ENCODE measurements at regions not wholly inside any gene's neighbourhood (a gene's known extent, or its start where the extent isn't known, plus 50 kb on each side); places are given as distances from the start of the nearest gene placed in this dataset.

- H3K4me3 Mint-ChIP-seq, result no peak overlapping the region
- no peaks in the 10 kb centered on the region for H3K27me3 Mint-ChIP-seq
- ChIA-PET POLR2A (no interaction called here), CTCF (no interaction called here)
- no peak overlapping the region for H3K27ac Mint-ChIP-seq
- DNase-seq (no peak), ATAC-seq (ENCODE audit: poor library complexity) (no peak)
- no peaks in the 10 kb centered on the region for H3K36me3 ChIP-seq (ENCODE audit: insufficient read depth, low read length)
- intact Hi-C loops (cut with DNase I, micrococcal nuclease), result no loop called here
- no peak overlapping the region for H3K4me3 ChIP-seq (ENCODE audit: low read length)
- H3K9me3 ChIP-seq (ENCODE audit: control insufficient read depth in 1 of 2, insufficient read depth in 1 of 2, low read length in 2 of 2), result peaks cover 5 to 6% of the 10 kb centered on the region in 2 experiments
- no peak for TF ChIP-seq CTCF (IDR thresholded peaks at IDR 0.05)
- H3K4me1 Mint-ChIP-seq (ENCODE audit: low read depth), result no peaks in the 10 kb centered on the region
- no peaks in the 10 kb centered on the region for H3K27me3 ChIP-seq (ENCODE audit: control insufficient read depth in 1 of 2, insufficient read depth in 2 of 2, low read length in 2 of 2)
- H3K27ac ChIP-seq (ENCODE audit: low read depth in 1 of 2, low read length in 2 of 2), result no peak overlapping the region
- H3K9me3 Mint-ChIP-seq, result no peaks in the 10 kb centered on the region
- H3K4me1 ChIP-seq (ENCODE audit: insufficient read depth, low read length), result no peaks in the 10 kb centered on the region
- no peaks in the 10 kb centered on the region for H3K36me3 Mint-ChIP-seq (ENCODE audit: low read depth)
Observed at GRCh38 chr3:96169111-96169766, 645.2 kb upstream of the EPHA6 start.

DNA sequence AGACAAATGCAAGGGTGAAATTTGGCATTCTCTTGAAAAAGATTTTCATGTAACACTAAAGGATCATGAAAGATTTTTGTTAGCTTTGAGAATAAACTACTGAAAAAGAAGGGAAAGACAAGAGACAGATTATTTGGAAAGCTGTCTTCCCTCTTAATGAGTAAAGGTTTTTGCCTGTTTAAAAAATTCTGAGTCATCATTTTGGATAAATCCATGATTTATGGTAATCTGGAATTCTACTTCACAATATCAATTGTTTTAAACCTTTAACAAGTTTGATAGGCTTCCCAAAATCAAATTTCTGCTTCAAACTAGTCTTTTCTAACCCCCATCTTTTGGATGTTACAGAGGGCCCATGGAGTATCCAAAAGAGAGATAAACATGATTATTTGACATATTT lies 641.5 kb upstream of the EPHA6 start:
- no peaks in the 10 kb centered on the region for H3K9me3 Mint-ChIP-seq
- intact Hi-C loops (cut with DNase I, micrococcal nuclease), result no loop called here
- CTCF ChIA-PET, result no interaction called here

DNA sequence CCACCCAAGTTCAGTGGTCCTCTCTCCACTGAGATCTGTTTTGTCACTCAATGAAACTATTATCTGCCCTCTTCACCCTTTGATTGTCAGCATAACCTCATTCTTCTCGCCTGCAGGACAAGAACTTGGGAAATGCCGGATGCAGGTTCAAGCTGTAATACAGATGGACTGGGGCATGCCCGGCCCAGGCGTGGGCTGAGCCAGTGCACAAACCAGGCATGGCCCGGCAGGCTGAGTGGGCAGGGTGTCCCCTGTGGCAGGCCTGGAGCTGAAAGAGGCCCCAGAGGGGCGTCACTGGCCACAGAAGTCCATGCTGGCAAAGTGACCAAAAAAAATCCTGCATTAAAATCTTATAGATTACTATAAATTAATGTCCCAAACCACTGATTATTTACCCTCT lies 638.9 kb upstream of the EPHA6 start:
- no peaks in the 10 kb centered on the region for H3K27me3 ChIP-seq (ENCODE audit: control insufficient read depth in 1 of 2, insufficient read depth in 2 of 2, low read length in 2 of 2)
- ChIA-PET POLR2A (no interaction called here), CTCF (no interaction called here)
- DNase-seq, result peak in 1 of 14 experiments; percentile 9
- ATAC-seq (ENCODE audit: poor library complexity), result no peak
- H3K4me3 ChIP-seq (ENCODE audit: low read length), result no peak overlapping the region
- H3K4me1 Mint-ChIP-seq (ENCODE audit: low read depth), result no peaks in the 10 kb centered on the region
- peaks cover 2% of the 10 kb centered on the region for H3K9me3 Mint-ChIP-seq
- H3K4me3 Mint-ChIP-seq, result no peak overlapping the region
- no peaks in the 10 kb centered on the region for H3K36me3 Mint-ChIP-seq (ENCODE audit: low read depth)
- H3K27me3 Mint-ChIP-seq, result no peaks in the 10 kb centered on the region
- no peak for TF ChIP-seq CTCF (IDR thresholded peaks at IDR 0.05)
- H3K36me3 ChIP-seq (ENCODE audit: insufficient read depth, low read length), result no peaks in the 10 kb centered on the region
- H3K4me1 ChIP-seq (ENCODE audit: insufficient read depth, low read length), result no peaks in the 10 kb centered on the region
- peaks cover 6 to 9% of the 10 kb centered on the region in 2 experiments for H3K9me3 ChIP-seq (ENCODE audit: control insufficient read depth in 1 of 2, insufficient read depth in 1 of 2, low read length in 2 of 2)
- H3K27ac Mint-ChIP-seq, result no peak overlapping the region
- H3K27ac ChIP-seq (ENCODE audit: low read depth in 1 of 2, low read length in 2 of 2), result no peak overlapping the region
- intact Hi-C loops (cut with DNase I, micrococcal nuclease), result no loop called here

More for the DNA sequence above, 641.5 kb upstream of the EPHA6 start:
- POLR2A ChIA-PET, result no interaction called here
- ATAC-seq (ENCODE audit: poor library complexity) (no peak), DNase-seq (no peak)
- no peak overlapping the region for H3K27ac ChIP-seq (ENCODE audit: low read depth in 1 of 2, low read length in 2 of 2)
- Mint-ChIP-seq H3K27ac (no peak overlapping the region), H3K27me3 (no peaks in the 10 kb centered on the region), H3K36me3 (ENCODE audit: low read depth) (no peaks in the 10 kb centered on the region), H3K4me3 (no peak overlapping the region), H3K4me1 (ENCODE audit: low read depth) (no peaks in the 10 kb centered on the region)
- H3K4me1 ChIP-seq (ENCODE audit: insufficient read depth, low read length), result no peaks in the 10 kb centered on the region
- H3K27me3 ChIP-seq (ENCODE audit: control insufficient read depth in 1 of 2, insufficient read depth in 2 of 2, low read length in 2 of 2), result no peaks in the 10 kb centered on the region
- H3K36me3 ChIP-seq (ENCODE audit: insufficient read depth, low read length), result no peaks in the 10 kb centered on the region
- peaks cover 9 to 10% of the 10 kb centered on the region in 2 experiments for H3K9me3 ChIP-seq (ENCODE audit: control insufficient read depth in 1 of 2, insufficient read depth in 1 of 2, low read length in 2 of 2)
- H3K4me3 ChIP-seq (ENCODE audit: low read length), result no peak overlapping the region
- no peak for TF ChIP-seq CTCF (IDR thresholded peaks at IDR 0.05)

Measured in CD4-positive, alpha-beta T cell (primary cell).